WERI-Rb-1 (cell line): ENCODE measurements at regions not wholly inside any gene's neighbourhood (a gene's known extent, or its start where the extent isn't known, plus 50 kb on each side); places are given as distances from the start of the nearest gene placed in this dataset.

Experiments used
- DNase-seq: peaks from one replicate; pipeline ENCODE4 v3.0.0-alpha.2; 2020
- H3K27ac ChIP-seq: fragments of 250-450 bp; sonication (Bioruptor Pico); 2 replicates; pipeline ENCODE4 v1.5.1; 2020; ENCODE audit warnings: mild to moderate bottlenecking, moderate library complexity
- H3K27me3 ChIP-seq: fragments of 250-450 bp; sonication (Bioruptor Pico); 2 replicates; pipeline ENCODE4 v1.5.1; 2021; ENCODE audit warnings: mild to moderate bottlenecking, low read depth, moderate library complexity; ENCODE audit not compliant: insufficient read depth, severe bottlenecking
- H3K36me3 ChIP-seq: fragments of 250-450 bp; sonication (Bioruptor Pico); 2 replicates; pipeline ENCODE4 v1.5.1; 2020; ENCODE audit warnings: mild to moderate bottlenecking, moderate library complexity
- H3K4me3 ChIP-seq: 2 replicates; pipeline ENCODE4 v1.5.1; 2011; ENCODE audit warnings: low read depth, mild to moderate bottlenecking, control low read depth, low read length
- H3K9me3 ChIP-seq: fragments of 250-450 bp; sonication (Bioruptor Pico); 2 replicates; pipeline ENCODE4 v1.5.1; 2021; ENCODE audit warnings: mild to moderate bottlenecking, moderate library complexity; ENCODE audit not compliant: severe bottlenecking
- CTCF ChIP-seq: IDR thresholded peaks from 2 replicates; pipeline ENCODE4 v1.5.1; 2011; ENCODE audit warnings: low read depth, mild to moderate bottlenecking, control low read depth, inconsistent platforms, low read length

- DNase-seq, result no peak
Measured at GRCh38 chr5:39519566-39520231, 94.9 kb upstream of the DAB2 start.

DNA sequence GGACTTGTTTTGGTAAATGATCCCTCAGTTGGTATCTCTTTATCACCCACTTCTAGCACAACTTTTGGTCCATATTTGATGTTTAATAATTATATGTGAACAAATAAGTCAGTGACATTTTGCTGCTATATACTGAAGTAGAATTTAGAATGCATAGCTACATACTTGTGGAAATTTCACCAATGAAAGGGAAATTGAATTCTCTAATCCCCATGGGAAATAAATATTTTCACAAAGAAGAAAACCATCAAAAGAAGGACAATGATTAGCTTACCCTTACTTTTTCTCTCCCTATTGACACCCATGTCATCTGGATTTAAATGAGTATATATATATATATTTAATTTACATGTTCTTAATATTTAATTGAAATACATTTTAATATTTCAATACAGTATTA is 94.3 kb upstream of the DAB2 start:
- H3K27ac ChIP-seq, result no peak overlapping the region
- no peaks in the 10 kb centered on the region for H3K36me3 ChIP-seq
- DNase-seq, result no peak
- TF ChIP-seq CTCF, result no peak
- no peaks in the 10 kb centered on the region for H3K9me3 ChIP-seq
- H3K27me3 ChIP-seq, result no peaks in the 10 kb centered on the region
- no peak overlapping the region for H3K4me3 ChIP-seq

More at GRCh38 chr5:39519566-39520231, 94.9 kb upstream of the DAB2 start:
- Histone ChIP-seq H3K27ac (no peak overlapping the region), H3K9me3 (no peaks in the 10 kb centered on the region), H3K4me3 (no peak overlapping the region), H3K36me3 (no peaks in the 10 kb centered on the region), H3K27me3 (no peaks in the 10 kb centered on the region)
- no peak for TF ChIP-seq CTCF

DNA sequence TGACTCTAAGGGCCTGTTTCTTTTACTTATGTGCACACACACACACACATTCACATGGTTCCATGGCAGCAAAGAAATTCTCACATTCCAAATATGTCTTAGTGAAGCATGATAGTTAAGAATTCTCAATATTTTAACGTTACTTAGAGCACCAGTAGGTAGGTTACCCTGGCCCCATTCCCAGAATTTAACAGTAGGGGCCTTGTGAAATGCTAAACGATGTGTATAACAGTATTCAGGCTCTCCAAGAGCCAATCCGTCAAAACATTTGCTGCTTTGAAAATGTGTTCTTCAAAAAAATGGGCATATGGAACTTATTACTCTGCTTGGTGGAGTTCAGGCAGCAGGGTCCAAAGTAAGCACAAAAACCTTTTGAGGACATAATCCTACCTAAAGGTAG is 93.7 kb upstream of the DAB2 start:
- no peak for DNase-seq
- Histone ChIP-seq H3K4me3 (no peak overlapping the region), H3K27me3 (no peaks in the 10 kb centered on the region), H3K9me3 (no peaks in the 10 kb centered on the region), H3K27ac (no peak overlapping the region), H3K36me3 (no peaks in the 10 kb centered on the region)
- no peak for TF ChIP-seq CTCF

GRCh38 chr5:39517800-39518199 is 93.0 kb upstream of the DAB2 start:
- no peaks in the 10 kb centered on the region for H3K36me3 ChIP-seq
- no peak overlapping the region for H3K4me3 ChIP-seq
- no peaks in the 10 kb centered on the region for H3K9me3 ChIP-seq
- no peaks in the 10 kb centered on the region for H3K27me3 ChIP-seq
- no peak overlapping the region for H3K27ac ChIP-seq
- DNase-seq, result no peak
- TF ChIP-seq CTCF, result no peak

DNA sequence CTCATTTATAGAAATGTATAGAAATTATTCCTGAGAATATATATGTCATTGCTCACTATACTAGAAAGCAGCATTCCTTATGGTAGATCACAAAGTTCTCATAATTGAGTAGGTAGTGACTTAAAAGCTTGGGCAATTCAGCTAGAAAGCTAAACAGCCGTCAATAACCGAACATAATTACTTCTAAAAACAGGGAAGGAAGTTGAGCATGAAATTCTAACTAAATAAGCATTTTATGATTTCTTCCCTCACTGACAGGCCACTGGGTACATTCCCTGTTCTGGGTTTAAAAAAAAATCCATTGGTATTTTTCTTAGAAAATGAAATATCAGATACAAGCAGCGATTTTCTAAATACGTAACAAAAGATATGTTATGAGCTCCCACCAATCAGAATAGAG is 91.1 kb upstream of the DAB2 start:
- DNase-seq, result no peak
- Histone ChIP-seq H3K36me3 (no peaks in the 10 kb centered on the region), H3K27ac (no peak overlapping the region), H3K4me3 (no peak overlapping the region), H3K27me3 (no peaks in the 10 kb centered on the region), H3K9me3 (no peaks in the 10 kb centered on the region)
- TF ChIP-seq CTCF, result no peak

DNA sequence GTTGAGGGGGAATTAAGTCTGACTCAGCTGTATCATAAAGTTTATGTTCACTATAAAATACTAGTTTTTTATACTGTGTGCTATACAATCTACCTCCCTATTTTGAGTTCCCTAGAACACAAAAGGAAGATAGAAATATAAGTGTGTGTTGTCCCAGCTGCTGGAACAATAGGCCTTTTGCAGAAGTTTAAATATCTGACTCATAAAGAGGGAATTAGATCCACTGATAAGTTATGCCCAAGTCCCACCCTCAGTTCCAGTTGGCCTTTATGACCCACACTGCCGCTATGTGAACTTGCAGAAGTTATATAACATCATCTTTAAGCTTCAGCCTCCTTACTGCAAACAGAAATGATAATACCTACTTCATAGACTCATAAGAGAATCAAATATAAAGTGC is 88.5 kb upstream of the DAB2 start:
- no peak for DNase-seq
- Histone ChIP-seq H3K27ac (no peak overlapping the region), H3K4me3 (no peak overlapping the region), H3K9me3 (no peaks in the 10 kb centered on the region), H3K27me3 (no peaks in the 10 kb centered on the region), H3K36me3 (no peaks in the 10 kb centered on the region)
- TF ChIP-seq CTCF, result no peak
